MCF 10A (cell line): ENCODE measurements at regions not wholly inside any gene's neighbourhood (a gene's known extent, or its start where the extent isn't known, plus 50 kb on each side); places are given as distances from the start of the nearest gene placed in this dataset.
A peak's percentile ranks its signal among the peaks of the same experiment; 100 is the strongest.

Experiments used
- BruUV-seq: library from RNA; stranded (reverse); fragments of 400-500 nt; replicated peaks from 2 replicates; lab custom pipeline; 2021; lab: Mats Ljungman, UMichigan
- CTCF ChIA-PET: fragments of 300-600 bp; sonication (Branson Sonifier 250); formaldehyde crosslinking; extraction: SDS; loops from one replicate; lab custom pipeline; 2021; ENCODE audit warnings: antibody characterized with exemption, inconsistent platforms; lab: Yijun Ruan, JAX
- POLR2A ChIA-PET: fragments of 300-600, 350-650 bp; sonication (Branson Sonifier 250); formaldehyde crosslinking; extraction: SDS; loops from one replicate; lab custom pipeline; 2020; ENCODE audit warnings: antibody characterized with exemption, inconsistent platforms; lab: Yijun Ruan, JAX
- DNase-seq: peaks from one replicate; pipeline ENCODE4 v3.0.0-alpha.2; 2018; ENCODE audit not compliant: unreplicated experiment
- H3K27ac Mint-ChIP-seq: one replicate; pipeline ENCODE4 v1.8.0; 2022; ENCODE audit warnings: mild to moderate bottlenecking, low read depth, mixed read lengths; ENCODE audit not compliant: unreplicated experiment
- H3K27me3 Mint-ChIP-seq: one replicate; pipeline ENCODE4 v1.8.0; 2022; ENCODE audit warnings: mixed read lengths; ENCODE audit not compliant: insufficient read depth, unreplicated experiment
- H3K36me3 Mint-ChIP-seq: one replicate; pipeline ENCODE4 v1.8.0; 2022; ENCODE audit warnings: mild to moderate bottlenecking, moderate library complexity, mixed read lengths; ENCODE audit not compliant: insufficient read depth, unreplicated experiment
- H3K4me1 Mint-ChIP-seq: one replicate; pipeline ENCODE4 v1.8.0; 2022; ENCODE audit warnings: mixed read lengths; ENCODE audit not compliant: insufficient read depth, unreplicated experiment
- H3K4me3 Mint-ChIP-seq: one replicate; pipeline ENCODE4 v1.8.0; 2022; ENCODE audit warnings: mild to moderate bottlenecking, moderate library complexity, mixed read lengths; ENCODE audit not compliant: unreplicated experiment
- H3K9me3 Mint-ChIP-seq: one replicate; pipeline ENCODE4 v1.8.0; 2022; ENCODE audit warnings: mixed read lengths; ENCODE audit not compliant: unreplicated experiment
- intact Hi-C: fragments of 100-400 bp; cut with micrococcal nuclease; formaldehyde crosslinking; loops from 2 replicates; pipeline ENCODE4 v1.14.1; 2022
- TF ChIP-seq, protein P1 (sequence below): fragments of 200-600 bp; IDR thresholded peaks from one replicate; pipeline ENCODE4 v1.8.0; 2022; ENCODE audit warnings: antibody characterized with exemption, mild to moderate bottlenecking; ENCODE audit not compliant: unreplicated experiment

GRCh38 chr2:129118296-129118695 is 799.6 kb upstream of the HS6ST1 start:
- no peaks in the 10 kb centered on the region for H3K36me3 Mint-ChIP-seq
- H3K4me3 Mint-ChIP-seq, result no peak overlapping the region
- no peaks in the 10 kb centered on the region for H3K27me3 Mint-ChIP-seq
- DNase-seq, result no peak
- ChIA-PET POLR2A (interaction anchor here (1.1 to 1.2 kb wide), 2 partner anchors 9 to 10 kb away, joined by 3 read pairs; no protein-coding TSS in a partner anchor), CTCF (interaction anchor here (0.6 to 1.2 kb wide), 3 partner anchors 17 to 311 kb away, joined by 3 read pairs; no protein-coding TSS in a partner anchor)
- no peaks in the 10 kb centered on the region for H3K4me1 Mint-ChIP-seq
- TF ChIP-seq, protein P1, sequence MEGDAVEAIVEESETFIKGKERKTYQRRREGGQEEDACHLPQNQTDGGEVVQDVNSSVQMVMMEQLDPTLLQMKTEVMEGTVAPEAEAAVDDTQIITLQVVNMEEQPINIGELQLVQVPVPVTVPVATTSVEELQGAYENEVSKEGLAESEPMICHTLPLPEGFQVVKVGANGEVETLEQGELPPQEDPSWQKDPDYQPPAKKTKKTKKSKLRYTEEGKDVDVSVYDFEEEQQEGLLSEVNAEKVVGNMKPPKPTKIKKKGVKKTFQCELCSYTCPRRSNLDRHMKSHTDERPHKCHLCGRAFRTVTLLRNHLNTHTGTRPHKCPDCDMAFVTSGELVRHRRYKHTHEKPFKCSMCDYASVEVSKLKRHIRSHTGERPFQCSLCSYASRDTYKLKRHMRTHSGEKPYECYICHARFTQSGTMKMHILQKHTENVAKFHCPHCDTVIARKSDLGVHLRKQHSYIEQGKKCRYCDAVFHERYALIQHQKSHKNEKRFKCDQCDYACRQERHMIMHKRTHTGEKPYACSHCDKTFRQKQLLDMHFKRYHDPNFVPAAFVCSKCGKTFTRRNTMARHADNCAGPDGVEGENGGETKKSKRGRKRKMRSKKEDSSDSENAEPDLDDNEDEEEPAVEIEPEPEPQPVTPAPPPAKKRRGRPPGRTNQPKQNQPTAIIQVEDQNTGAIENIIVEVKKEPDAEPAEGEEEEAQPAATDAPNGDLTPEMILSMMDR, result no peak
- no peak overlapping the region for H3K27ac Mint-ChIP-seq
- intact Hi-C loops, result no loop called here
- no peaks in the 10 kb centered on the region for H3K9me3 Mint-ChIP-seq
- BruUV-seq, result no TSS peak

- BruUV-seq, result no TSS peak
- POLR2A ChIA-PET, result interaction anchor here (0.7 to 1.1 kb wide), 3 partner anchors 38 to 72 kb away, joined by 3 to 4 read pairs (median 3); no protein-coding TSS in a partner anchor
- peak; percentile 19 for DNase-seq
Observed at GRCh38 chr2:129129087-129129486, 810.4 kb upstream of the HS6ST1 start.

DNA sequence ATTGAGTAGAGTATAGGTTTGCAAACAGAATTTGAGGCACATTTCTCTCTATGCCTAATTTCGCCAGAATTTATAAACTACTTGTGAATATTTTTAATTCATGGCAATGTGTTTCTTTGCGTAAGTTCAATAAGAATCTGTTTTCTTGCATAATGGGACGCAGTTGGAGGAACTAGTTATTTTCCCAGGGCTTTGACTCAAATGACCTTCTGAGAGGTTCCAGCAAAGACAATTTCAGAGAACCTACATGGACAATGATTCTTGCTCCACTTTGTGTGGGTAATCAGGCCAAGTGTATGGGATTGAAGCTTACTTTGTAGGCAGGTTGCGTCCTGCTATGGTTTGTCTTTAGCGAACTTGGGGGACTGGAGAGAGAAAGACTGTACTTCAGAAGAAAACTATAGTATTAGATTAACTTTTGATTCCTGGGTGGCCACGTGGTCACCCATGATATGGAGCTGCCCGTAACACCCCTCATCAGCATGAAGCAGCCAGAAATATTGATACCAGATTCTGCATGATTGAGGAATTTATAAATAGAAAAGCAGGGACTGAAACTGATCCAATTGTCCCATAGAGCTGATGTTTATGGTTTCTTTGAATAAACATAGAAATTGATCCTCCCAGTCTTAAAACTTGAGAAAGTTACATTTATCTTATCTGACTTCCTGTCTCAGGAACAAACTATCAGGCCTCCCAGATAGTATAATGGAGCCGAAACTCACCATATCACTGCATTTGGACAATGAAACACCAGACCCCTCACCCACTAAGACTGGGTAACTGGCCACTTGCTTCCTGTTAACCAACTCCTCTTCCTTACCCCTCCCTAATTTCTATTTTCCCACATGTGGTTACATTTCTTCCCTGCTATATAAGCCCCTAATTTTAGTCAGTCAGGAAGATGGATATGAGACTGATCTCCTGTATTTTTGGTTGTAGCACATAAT is 815.3 kb upstream of the HS6ST1 start:
- H3K4me3 Mint-ChIP-seq, result no peak overlapping the region
- CTCF ChIA-PET, result no interaction called here
- H3K27me3 Mint-ChIP-seq, result no peaks in the 10 kb centered on the region
- TF ChIP-seq, protein P1, result no peak
- no peaks in the 10 kb centered on the region for H3K36me3 Mint-ChIP-seq
- H3K4me1 Mint-ChIP-seq, result peaks cover 3% of the 10 kb centered on the region
- no TSS peak for BruUV-seq
- intact Hi-C loops, result no loop called here
- POLR2A ChIA-PET, result no interaction called here
- no peak overlapping the region for H3K27ac Mint-ChIP-seq
- H3K9me3 Mint-ChIP-seq, result no peaks in the 10 kb centered on the region
- DNase-seq, result no peak

More at GRCh38 chr2:129129087-129129486, 810.4 kb upstream of the HS6ST1 start:
- H3K4me3 Mint-ChIP-seq, result no peak overlapping the region
- peaks cover 5% of the 10 kb centered on the region for H3K9me3 Mint-ChIP-seq
- H3K36me3 Mint-ChIP-seq, result no peaks in the 10 kb centered on the region
- H3K27me3 Mint-ChIP-seq, result no peaks in the 10 kb centered on the region
- H3K27ac Mint-ChIP-seq, result peak overlapping the region; percentile 87
- CTCF ChIA-PET, result interaction anchor here (0.6 to 0.7 kb wide), 2 partner anchors 41 to 474 kb away, joined by 3 read pairs; no protein-coding TSS in a partner anchor
- H3K4me1 Mint-ChIP-seq, result peaks cover 11% of the 10 kb centered on the region
- TF ChIP-seq, protein P1, result no peak
- intact Hi-C loops, result no loop called here

GRCh38 chr2:129135017-129135416 is 816.3 kb upstream of the HS6ST1 start:
- no peak overlapping the region for H3K4me3 Mint-ChIP-seq
- TF ChIP-seq, protein P1, result no peak
- no peak for DNase-seq
- no peaks in the 10 kb centered on the region for H3K36me3 Mint-ChIP-seq
- POLR2A ChIA-PET, result no interaction called here
- CTCF ChIA-PET, result interaction anchor here (0.7 kb wide), 1 partner anchor 220 kb away, joined by 4 read pairs; no protein-coding TSS in a partner anchor
- H3K27ac Mint-ChIP-seq, result no peak overlapping the region
- H3K4me1 Mint-ChIP-seq, result no peaks in the 10 kb centered on the region
- H3K27me3 Mint-ChIP-seq, result no peaks in the 10 kb centered on the region
- intact Hi-C loops, result no loop called here
- BruUV-seq, result no TSS peak
- H3K9me3 Mint-ChIP-seq, result no peaks in the 10 kb centered on the region
